ENCODE measurements at regions not wholly inside any gene's neighbourhood (a gene's known extent, or its start where the extent isn't known, plus 50 kb on each side); places are given as distances from the start of the nearest gene placed in this dataset.

GRCh38 chr11:70612459-70613141 is 214.3 kb downstream of the CTTN start:
- no peaks in the 10 kb centered on the region for H3K9me3 ChIP-seq (ENCODE audit: insufficient read depth, low read depth, low read length)
- H3K4me1 ChIP-seq (ENCODE audit: insufficient read depth, low read length), result no peaks in the 10 kb centered on the region
- no peak overlapping the region for H3K4me3 Mint-ChIP-seq (ENCODE audit: unreplicated experiment)

DNA sequence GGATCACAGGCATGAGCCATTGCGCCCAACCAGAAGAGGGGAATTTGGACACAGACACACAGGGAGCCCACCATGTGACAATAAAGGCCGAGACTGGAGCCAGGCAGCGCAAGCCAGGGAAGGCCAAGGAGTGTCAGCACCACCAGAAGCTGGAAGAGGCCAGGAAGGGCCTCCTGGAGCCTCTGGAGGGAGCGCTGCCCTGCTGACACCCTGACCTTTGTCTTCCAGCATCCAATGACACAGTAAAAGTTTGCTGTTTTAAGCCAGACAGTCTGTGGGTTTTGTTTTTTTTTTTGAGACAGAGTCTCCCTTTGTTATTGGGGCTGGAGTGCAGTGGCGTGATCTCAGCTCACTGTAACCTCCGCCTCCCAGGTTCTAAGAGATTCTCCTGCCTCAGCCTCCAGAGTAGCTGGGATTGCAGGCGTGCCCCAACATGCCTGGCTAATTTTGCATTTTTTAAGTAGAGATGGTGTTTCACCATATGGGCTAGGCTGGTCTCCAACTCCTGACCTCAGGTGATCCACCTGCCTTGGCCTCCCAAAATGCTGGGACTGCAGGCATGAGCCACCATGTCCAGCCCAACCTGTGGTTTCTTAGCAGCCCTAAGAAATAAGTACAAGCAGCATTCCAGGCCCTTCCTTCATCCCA is 215.8 kb downstream of the CTTN start:
- no peaks in the 10 kb centered on the region for H3K79me2 ChIP-seq (ENCODE audit: insufficient read depth, low read length)
- Mint-ChIP-seq H3K27ac (ENCODE audit: unreplicated experiment) (no peak overlapping the region), H3K36me3 (ENCODE audit: low read depth, unreplicated experiment) (peaks cover 1% of the 10 kb centered on the region), H3K4me1 (ENCODE audit: low read depth, unreplicated experiment) (no peaks in the 10 kb centered on the region), H3K9me3 (ENCODE audit: unreplicated experiment) (peaks cover 2% of the 10 kb centered on the region), H3K27me3 (ENCODE audit: low read depth, unreplicated experiment) (peaks cover 19% of the 10 kb centered on the region), H3K4me3 (ENCODE audit: unreplicated experiment) (no peak overlapping the region)
- H3K4me3 ChIP-seq (ENCODE audit: insufficient read depth, low read depth, low read length), result no peak overlapping the region
- H3K4me1 ChIP-seq (ENCODE audit: insufficient read depth, low read length), result no peaks in the 10 kb centered on the region
- H2AFZ ChIP-seq (ENCODE audit: low read depth, low read length), result no peak overlapping the region
- no peak overlapping the region for H3K4me2 ChIP-seq (ENCODE audit: low read length)
- H3K9ac ChIP-seq (ENCODE audit: low read length), result no peak overlapping the region
- DNase-seq (ENCODE audit: low read depth) (no peak), FAIRE-seq (no peak)
- H3K27ac ChIP-seq (ENCODE audit: low read depth, low read length), result no peak overlapping the region
- H3K36me3 ChIP-seq (ENCODE audit: insufficient read depth, low read length), result no peaks in the 10 kb centered on the region
- H4K20me1 ChIP-seq (ENCODE audit: insufficient read depth, low read length), result no peaks in the 10 kb centered on the region
- H3K27me3 ChIP-seq (ENCODE audit: insufficient read depth, low read length), result peaks cover 3% of the 10 kb centered on the region
- TF ChIP-seq EZH2 (IDR thresholded peaks at IDR 0.05; ENCODE audit: insufficient read depth, low read length), result no peak
- TF ChIP-seq, protein P1, sequence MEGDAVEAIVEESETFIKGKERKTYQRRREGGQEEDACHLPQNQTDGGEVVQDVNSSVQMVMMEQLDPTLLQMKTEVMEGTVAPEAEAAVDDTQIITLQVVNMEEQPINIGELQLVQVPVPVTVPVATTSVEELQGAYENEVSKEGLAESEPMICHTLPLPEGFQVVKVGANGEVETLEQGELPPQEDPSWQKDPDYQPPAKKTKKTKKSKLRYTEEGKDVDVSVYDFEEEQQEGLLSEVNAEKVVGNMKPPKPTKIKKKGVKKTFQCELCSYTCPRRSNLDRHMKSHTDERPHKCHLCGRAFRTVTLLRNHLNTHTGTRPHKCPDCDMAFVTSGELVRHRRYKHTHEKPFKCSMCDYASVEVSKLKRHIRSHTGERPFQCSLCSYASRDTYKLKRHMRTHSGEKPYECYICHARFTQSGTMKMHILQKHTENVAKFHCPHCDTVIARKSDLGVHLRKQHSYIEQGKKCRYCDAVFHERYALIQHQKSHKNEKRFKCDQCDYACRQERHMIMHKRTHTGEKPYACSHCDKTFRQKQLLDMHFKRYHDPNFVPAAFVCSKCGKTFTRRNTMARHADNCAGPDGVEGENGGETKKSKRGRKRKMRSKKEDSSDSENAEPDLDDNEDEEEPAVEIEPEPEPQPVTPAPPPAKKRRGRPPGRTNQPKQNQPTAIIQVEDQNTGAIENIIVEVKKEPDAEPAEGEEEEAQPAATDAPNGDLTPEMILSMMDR (IDR thresholded peaks at IDR 0.05; ENCODE audit: insufficient read depth, low read depth, low read length), result no peak
- no peaks in the 10 kb centered on the region for H3K9me3 ChIP-seq (ENCODE audit: insufficient read depth, low read depth, low read length)

More at GRCh38 chr11:70612459-70613141, 214.3 kb downstream of the CTTN start:
- FAIRE-seq (no peak), DNase-seq (ENCODE audit: low read depth) (no peak)
- no peaks in the 10 kb centered on the region for H4K20me1 ChIP-seq (ENCODE audit: insufficient read depth, low read length)
- no peak overlapping the region for H3K4me2 ChIP-seq (ENCODE audit: low read length)
- peaks cover 23% of the 10 kb centered on the region for H3K27me3 Mint-ChIP-seq (ENCODE audit: low read depth, unreplicated experiment)
- H3K36me3 Mint-ChIP-seq (ENCODE audit: low read depth, unreplicated experiment), result peaks cover 1% of the 10 kb centered on the region
- no peaks in the 10 kb centered on the region for H3K4me1 Mint-ChIP-seq (ENCODE audit: low read depth, unreplicated experiment)
- H3K27ac Mint-ChIP-seq (ENCODE audit: unreplicated experiment), result no peak overlapping the region
- H3K27me3 ChIP-seq (ENCODE audit: insufficient read depth, low read length), result peaks cover 8% of the 10 kb centered on the region
- H3K27ac ChIP-seq (ENCODE audit: low read depth, low read length), result no peak overlapping the region
- H3K79me2 ChIP-seq (ENCODE audit: insufficient read depth, low read length), result no peaks in the 10 kb centered on the region
- H3K9me3 Mint-ChIP-seq (ENCODE audit: unreplicated experiment), result peaks cover 2% of the 10 kb centered on the region
- no peaks in the 10 kb centered on the region for H3K36me3 ChIP-seq (ENCODE audit: insufficient read depth, low read length)
- no peak overlapping the region for H3K4me3 ChIP-seq (ENCODE audit: insufficient read depth, low read depth, low read length)
- no peak overlapping the region for H3K9ac ChIP-seq (ENCODE audit: low read length)
- TF ChIP-seq, protein P1 (IDR thresholded peaks at IDR 0.05; ENCODE audit: insufficient read depth, low read depth, low read length), result no peak
- TF ChIP-seq EZH2 (IDR thresholded peaks at IDR 0.05; ENCODE audit: insufficient read depth, low read length), result no peak
- no peak overlapping the region for H2AFZ ChIP-seq (ENCODE audit: low read depth, low read length)
